ACHN (cell line): ENCODE measurements at regions not wholly inside any gene's neighbourhood (a gene's known extent, or its start where the extent isn't known, plus 50 kb on each side); places are given as distances from the start of the nearest gene placed in this dataset.
"Not testable (repeated sequence)": the region's sequence is repeated elsewhere in the genome, so short reads cannot be mapped to it uniquely, and the experiment has no call there.

ENCODE experiments used
- DNase-seq: peaks from one replicate; pipeline ENCODE4 v3.0.0-alpha.2; 2015
- in situ Hi-C: cut with HindIII; loops from 2 replicates; pipeline ENCODE4 v1.10.0; 2017; ENCODE audit warnings: low sequenced_read_pairs, low pct_ligation_motif_present, low pct_unique_long_range_greater_than_20kb

DNA sequence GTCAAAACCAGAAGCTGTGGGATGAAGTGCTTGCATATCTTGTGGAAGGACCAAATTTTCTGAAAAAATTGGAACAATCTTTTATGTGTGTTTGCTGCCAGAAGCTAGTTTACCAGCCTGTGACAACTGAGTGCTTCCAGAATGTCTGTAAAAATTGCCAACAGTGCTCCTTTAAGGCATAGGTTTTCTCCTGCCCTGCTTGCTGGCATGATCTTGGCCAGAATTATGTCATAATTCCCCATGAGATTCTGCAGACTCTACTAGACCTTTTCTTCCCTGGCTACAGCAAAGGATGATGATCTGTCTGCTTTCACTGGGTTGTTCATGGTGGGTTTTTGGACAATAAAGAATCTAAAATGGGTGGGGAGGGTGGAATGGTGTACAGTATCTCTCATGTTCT is 196.3 kb upstream of the ZCCHC13 start:
- in situ Hi-C loops, result no loop called here
- no peak for DNase-seq

DNA sequence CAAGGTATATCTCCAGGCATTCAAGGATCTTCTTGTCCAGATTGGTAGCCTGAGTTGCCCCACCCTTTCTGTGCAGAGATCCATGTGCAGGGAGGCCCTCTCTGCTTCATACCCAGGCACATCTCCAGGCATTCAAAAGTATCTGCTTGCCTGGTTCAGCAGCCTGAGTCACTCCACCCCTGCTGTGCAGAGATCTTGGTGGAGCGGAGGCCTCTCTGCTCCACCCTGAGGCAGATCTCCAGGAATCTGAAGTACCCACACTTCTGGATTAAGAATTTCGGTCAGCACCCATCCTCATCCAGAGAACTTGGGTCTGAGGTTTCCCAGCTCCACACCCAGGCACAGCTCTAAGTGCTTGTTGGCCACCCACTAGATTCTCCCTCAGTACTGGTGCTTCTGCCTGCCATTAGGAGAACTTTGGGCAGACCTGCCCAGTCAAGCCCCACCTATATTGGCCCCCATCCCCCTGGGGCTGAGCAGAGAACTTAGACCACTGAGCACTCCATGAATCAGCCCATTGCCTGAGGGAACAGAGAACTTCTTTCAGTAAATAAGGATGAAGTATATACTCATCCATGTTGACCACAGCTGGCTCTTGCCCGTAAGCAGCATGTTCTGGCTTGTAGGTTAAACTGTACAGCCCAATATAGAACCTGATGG is 199.5 kb upstream of the ZCCHC13 start:
- in situ Hi-C loops, result no loop called here
- no peak for DNase-seq

GRCh38 chrX:74098407-74098806 is 205.6 kb upstream of the ZCCHC13 start:
- in situ Hi-C loops, DNase-seq: not testable (repeated sequence)

DNA sequence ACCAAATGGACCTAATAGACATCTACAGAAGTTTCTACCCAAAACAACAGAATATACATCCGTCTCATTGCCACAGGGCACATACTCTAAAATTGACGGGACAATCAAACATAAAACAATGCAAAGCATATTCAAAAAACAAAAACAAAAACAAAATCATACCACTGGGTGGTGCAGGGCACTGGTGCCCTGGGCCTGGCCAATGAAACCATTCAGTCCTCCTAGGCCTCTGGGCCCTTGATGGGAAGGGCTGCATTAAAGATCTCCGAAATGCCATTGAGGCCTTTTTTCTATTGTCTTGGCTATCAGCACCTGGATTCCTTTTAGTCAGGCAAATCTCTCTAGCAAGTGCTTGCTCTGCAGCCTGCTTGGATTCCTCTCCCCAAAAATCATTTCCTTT is 213.9 kb upstream of the ZCCHC13 start:
- DNase-seq, result no peak
- in situ Hi-C loops, result no loop called here

DNA sequence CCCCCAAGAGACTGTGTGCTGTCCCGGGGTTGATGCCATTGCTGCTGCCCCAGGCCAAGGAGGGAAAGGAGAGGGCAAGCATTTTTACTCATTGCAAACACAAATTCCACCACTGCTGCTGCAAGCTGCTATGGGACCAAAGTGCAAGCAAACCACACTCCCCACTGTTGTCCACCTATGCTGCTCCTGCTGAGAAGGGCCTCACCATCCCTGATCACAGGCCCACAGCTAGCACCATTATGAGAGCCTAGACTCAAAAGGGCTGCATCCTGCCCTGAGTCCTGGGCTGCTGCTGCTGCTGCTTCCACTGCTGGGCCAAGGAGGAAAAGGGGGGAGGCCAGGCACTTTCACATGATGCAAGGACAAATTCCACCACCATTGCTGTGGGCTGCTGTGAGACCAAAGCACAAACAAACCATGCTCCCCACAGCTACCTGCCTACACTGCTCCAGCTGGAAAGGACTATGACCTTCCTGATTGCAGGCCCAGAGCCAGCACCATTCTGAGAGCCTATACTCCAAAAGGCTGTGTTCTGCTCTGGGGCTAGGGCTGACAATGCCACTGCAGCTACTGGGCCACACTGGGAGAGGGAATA is 218.2 kb upstream of the ZCCHC13 start:
- DNase-seq, result no peak
- in situ Hi-C loops, result no loop called here

DNA sequence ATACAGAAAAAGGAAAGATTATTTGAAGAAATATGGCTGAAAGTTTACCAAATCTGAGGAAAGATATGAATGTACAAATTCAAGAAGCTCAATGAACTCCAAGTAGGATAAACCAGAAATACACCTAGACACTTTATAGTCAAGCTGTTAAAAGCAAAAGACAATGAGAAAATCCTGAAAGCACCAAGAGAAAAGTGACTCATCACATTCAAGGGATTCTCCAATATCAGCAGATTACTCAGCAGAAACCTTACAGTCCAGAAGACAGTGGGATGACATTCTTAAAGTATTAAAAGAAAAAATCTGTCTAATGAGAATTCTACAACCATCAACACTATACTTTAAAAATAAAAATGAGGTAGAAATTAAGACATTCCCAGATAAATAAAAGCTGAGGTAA is 223.8 kb upstream of the ZCCHC13 start:
- no peak for DNase-seq
- in situ Hi-C loops, result no loop called here

DNA sequence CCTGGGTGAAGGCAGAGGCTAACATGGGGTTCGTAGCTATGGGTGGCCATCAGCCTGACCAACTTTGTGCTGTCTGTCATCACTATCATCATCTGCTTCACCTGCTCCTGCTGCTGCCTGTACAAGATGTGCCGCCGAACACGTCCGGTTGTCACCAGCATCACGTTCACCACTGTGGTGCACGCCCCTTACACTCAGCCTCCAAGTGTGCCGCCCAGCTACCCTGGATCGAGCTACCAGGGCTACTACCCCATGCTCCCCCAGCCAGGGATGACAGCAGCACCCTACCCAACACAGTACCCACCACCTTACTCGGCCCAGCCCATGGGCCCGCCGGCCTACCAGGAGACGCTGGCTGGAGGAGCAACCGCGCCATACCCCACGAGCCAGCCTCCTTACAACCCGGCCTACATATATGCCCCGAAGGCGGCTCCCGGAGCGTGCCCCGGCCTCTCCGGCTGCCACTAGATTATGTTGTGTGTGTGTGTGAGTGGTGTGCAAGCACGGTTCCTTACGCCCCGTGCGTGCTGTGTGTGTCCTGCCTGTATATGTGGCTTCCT is 213.4 kb upstream of the XIST start:
- in situ Hi-C loops, result no loop called here
- DNase-seq, result no peak

DNA sequence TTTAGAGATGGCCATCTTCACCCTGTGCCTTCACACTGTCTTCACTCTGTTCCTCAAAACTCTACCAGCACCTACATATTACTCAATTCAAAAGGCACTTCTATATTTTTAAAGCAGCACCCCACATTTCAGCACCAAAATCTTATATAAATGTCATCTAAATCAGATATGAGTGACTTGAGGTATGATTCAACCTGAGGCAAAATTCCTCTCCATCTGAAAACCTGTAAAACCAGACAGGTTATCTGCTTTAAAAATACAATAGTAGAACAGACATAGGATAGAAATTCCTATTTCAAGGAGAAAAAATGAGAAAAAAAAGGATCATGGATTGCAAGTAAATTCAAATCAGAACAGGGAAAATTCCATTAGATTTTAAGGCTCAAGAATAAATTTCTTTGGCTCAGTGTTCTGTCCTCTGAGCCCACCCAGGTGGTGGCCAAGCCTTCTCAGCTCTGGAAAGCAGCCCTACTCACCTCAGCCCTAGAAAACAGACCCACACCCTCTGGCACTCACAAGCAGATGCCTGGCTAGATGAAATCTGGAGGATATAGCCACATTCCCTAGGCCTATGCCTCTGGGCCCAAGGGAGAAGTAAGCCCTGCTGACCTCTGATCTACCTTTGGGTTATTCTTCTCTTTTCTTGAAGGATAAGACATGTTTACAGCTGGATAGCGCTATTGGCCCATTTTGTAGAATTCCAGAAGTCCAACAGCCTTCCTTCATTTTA is 211.1 kb upstream of the XIST start:
- DNase-seq, result no peak
- in situ Hi-C loops, result no loop called here

- no peak for DNase-seq
- in situ Hi-C loops, result no loop called here
Observed at GRCh38 chrX:74061879-74062278, 209.4 kb upstream of the XIST start.

DNA sequence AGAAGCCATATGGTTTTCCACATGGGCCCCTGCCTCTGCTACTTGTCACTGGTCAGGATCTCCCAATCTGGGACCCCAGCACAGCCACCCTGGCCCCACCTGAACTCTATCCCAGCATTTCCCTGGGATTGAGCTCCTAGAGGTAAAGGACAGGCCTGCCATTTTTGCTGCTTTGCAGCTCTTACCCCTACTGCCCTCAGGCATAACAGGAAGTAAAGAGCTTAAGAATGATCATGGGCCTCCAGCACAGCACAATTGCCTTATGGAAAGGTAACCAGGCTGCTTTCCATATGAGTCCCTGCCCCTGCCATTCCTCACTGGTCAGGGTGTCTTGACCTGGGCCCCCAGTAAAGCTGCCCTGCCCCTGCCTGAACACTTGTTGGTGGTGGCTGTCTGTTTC is 196.6 kb upstream of the XIST start:
- in situ Hi-C loops, result no loop called here

DNA sequence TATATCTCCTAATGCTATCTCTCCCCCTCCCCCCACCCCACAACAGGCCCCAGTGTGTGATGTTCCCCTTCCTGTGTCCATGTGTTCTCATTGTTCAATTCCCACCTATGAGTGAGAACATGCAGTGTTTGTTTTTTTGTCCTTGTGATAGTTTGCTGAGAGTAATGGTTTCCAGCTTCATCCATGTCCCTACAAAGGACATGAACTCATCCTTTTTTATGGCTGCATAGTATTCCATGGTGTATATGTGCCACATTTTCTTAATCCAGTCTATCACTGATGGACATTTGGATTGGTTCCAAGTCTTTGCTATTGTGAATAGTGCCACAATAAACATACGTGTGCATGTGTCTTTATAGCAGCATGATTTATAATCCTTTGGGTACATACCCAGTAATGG is 181.6 kb upstream of the XIST start:
- in situ Hi-C loops, DNase-seq: not testable (repeated sequence)

More for the DNA sequence above, 196.6 kb upstream of the XIST start:
- no peak for DNase-seq

DNA sequence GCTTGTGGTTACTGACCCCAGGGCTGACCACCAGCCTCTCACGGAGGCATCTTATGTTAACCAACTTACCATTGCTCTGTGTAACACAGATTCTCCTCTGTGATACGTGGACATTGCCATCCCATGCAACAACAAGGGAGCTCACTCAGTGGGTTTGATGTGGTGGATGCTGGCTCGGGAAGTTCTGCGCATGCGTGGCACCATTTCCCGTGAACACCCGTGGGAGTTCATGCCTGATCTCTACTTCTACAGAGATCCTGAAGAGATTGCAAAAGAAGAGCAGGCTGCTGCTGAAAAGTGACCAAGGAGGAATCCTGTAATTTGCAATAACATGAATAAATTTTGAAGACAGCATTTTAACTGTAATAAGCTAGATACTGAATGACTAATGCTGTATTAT is 179.0 kb upstream of the XIST start:
- DNase-seq, in situ Hi-C loops: not testable (repeated sequence)

DNA sequence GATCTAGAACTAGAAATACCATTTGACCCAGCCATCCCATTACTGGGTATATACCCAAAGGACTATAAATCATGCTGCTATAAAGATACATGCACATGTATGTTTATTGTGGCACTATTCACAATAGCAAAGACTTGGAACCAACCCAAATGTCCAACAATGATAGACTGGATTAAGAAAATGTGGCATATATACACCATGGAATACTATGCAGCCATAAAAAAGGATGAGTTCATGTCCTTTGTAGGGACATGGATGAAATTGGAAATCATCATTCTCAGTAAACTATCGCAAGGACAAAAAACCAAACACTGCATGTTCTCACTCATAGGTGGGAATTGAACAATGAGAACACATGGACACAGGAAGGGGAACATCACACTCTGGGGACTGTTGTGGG is 178.3 kb upstream of the XIST start:
- in situ Hi-C loops, DNase-seq: not testable (repeated sequence)

DNA sequence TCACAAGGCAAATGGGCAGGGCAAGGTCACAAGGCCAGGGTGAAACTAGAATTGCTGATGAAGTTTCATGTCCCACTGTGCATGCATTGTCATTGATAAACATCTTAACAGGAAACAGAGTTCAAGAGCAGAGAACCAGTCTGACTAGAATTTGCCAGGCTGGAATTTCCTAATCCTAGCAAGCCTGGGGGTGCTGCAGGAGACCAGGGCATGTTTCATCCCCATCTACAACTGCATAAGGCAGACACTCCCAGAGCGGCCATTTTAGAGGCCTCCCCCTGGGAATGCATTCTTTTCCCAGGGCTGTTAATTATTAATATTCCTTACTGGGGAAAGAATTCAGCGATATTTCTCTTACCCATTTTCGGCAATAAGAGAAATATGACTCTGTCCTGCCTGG is 172.6 kb upstream of the XIST start:
- in situ Hi-C loops, DNase-seq: not testable (repeated sequence)

GRCh38 chrX:74023203-74023602 is 170.7 kb upstream of the XIST start:
- DNase-seq, result no peak

DNA sequence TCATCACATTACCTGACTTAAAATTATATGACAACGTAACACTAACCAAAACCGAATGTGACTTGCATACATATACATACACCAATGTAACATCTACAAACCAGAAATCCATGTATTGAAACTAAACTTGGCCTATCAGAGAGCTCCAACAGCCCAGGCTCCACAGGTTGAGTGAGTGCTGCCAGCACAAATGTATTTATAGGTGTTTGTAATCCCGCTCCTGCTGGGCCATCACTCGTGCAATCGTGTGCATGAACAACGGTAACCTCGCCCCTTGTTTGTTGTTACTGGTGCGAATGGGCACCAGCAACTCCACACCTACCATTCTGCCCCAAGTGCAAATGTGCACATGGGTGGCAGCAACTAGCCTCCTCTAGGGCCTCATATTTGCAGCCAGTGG is 165.7 kb upstream of the XIST start:
- DNase-seq, result no peak
- in situ Hi-C loops, result no loop called here

More at GRCh38 chrX:74023203-74023602, 170.7 kb upstream of the XIST start:
- in situ Hi-C loops, result no loop called here

DNA sequence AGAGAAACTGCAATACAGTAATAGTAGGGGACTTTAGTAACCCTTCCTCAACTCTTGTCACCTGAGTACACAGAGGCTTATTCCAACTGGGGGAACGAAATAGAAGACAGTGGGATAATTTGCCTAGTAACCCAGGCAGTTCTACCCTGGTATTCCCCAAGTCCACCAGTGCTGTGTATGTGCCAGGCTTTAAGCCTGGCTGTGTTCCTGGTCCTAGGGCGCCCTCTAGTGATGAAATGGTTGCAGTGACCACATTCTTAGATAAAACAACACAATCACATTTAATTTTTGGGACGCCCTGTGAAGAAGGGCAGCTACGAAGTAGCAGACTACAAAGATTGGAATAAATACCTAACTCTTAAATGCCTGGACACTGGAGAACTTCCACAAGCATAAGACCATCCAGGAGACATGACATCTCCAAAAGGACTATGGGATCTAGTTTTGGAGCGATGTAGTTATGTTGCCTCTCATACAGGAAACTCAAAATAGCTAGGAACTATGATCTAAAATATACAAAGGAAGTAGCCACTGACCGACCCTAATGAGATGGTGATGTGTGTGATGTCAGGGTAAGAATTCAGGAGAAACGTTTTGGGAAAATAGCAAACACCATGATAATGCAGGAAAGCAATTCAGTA is 163.0 kb upstream of the XIST start:
- peak; percentile 44 for DNase-seq
- in situ Hi-C loops, result no loop called here

- DNase-seq, result no peak
- in situ Hi-C loops, result no loop called here
Observed at GRCh38 chrX:74009041-74009440, 156.5 kb upstream of the XIST start.

DNA sequence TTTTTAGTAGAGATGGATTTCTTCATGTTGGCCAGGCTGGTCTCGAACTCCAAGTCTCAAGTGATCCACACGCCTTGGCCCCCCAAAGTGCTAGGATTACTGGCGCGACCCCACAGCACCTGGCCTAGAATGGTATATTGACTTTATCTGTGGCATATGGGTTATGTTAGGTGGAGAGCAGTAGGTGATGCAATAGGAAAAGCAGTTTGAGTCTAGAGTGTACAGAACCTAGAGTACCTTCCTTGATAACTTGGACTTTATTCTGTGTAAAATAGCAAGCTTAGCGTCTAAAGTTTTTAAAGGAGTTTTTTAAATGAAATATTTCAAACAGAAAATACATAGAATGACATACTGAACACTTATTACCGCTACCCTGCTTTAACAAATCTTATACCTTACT is 139.5 kb upstream of the XIST start:
- DNase-seq, result no peak
- in situ Hi-C loops, result no loop called here
